ENCODE measurements at regions not wholly inside any gene's neighbourhood (a gene's known extent, or its start where the extent isn't known, plus 50 kb on each side); places are given as distances from the start of the nearest gene placed in this dataset.

GRCh38 chr2:146207417-146207816 is 1637.4 kb upstream of the ACVR2A start:
- H3K27me3 Mint-ChIP-seq (ENCODE audit: low read depth), result peaks cover 2% of the 10 kb centered on the region
- no peak overlapping the region for H3K4me3 Mint-ChIP-seq
- peaks cover 3% of the 10 kb centered on the region for H3K36me3 Mint-ChIP-seq
- no peak for TF ChIP-seq CTCF (IDR thresholded peaks at IDR 0.05; ENCODE audit: unreplicated experiment)
- H3K9me3 Mint-ChIP-seq, result peaks cover 8% of the 10 kb centered on the region
- no peaks in the 10 kb centered on the region for H3K4me1 Mint-ChIP-seq
- no peak overlapping the region for H3K27ac Mint-ChIP-seq
- no peak for DNase-seq (ENCODE audit: low spot score in 2 of 2, unreplicated experiment in 2 of 2)

GRCh38 chr2:146203064-146203624 is 1641.7 kb upstream of the ACVR2A start:
- Mint-ChIP-seq H3K27ac (no peak overlapping the region), H3K4me1 (no peaks in the 10 kb centered on the region), H3K36me3 (no peaks in the 10 kb centered on the region), H3K9me3 (peaks cover 9% of the 10 kb centered on the region), H3K4me3 (no peak overlapping the region), H3K27me3 (ENCODE audit: low read depth) (peaks cover 14% of the 10 kb centered on the region)
- DNase-seq (ENCODE audit: low spot score in 2 of 2, unreplicated experiment in 2 of 2), result no peak
- no peak for TF ChIP-seq CTCF (IDR thresholded peaks at IDR 0.05; ENCODE audit: unreplicated experiment)

- no peak for DNase-seq (ENCODE audit: low spot score in 2 of 2, unreplicated experiment in 2 of 2)
- no peaks in the 10 kb centered on the region for H3K27me3 Mint-ChIP-seq (ENCODE audit: low read depth)
- no peaks in the 10 kb centered on the region for H3K9me3 Mint-ChIP-seq
- TF ChIP-seq CTCF (IDR thresholded peaks at IDR 0.05; ENCODE audit: unreplicated experiment), result no peak
- H3K36me3 Mint-ChIP-seq, result no peaks in the 10 kb centered on the region
- peaks cover 10% of the 10 kb centered on the region for H3K4me1 Mint-ChIP-seq
- H3K4me3 Mint-ChIP-seq, result no peak overlapping the region
- H3K27ac Mint-ChIP-seq, result no peak overlapping the region
Observed at GRCh38 chr2:146193619-146194018, 1651.2 kb upstream of the ACVR2A start.

GRCh38 chr2:146189541-146189940 is 1655.3 kb upstream of the ACVR2A start:
- no peak for TF ChIP-seq CTCF (IDR thresholded peaks at IDR 0.05; ENCODE audit: unreplicated experiment)
- H3K27ac Mint-ChIP-seq, result no peak overlapping the region

GRCh38 chr2:146173934-146174333 is 1654.0 kb upstream of the ZEB2 start:
- TF ChIP-seq CTCF (IDR thresholded peaks at IDR 0.05; ENCODE audit: unreplicated experiment), result no peak
- no peak overlapping the region for H3K27ac Mint-ChIP-seq
- no peak for DNase-seq (ENCODE audit: low spot score in 2 of 2, unreplicated experiment in 2 of 2)
- H3K9me3 Mint-ChIP-seq, result peaks cover 46% of the 10 kb centered on the region
- no peaks in the 10 kb centered on the region for H3K27me3 Mint-ChIP-seq (ENCODE audit: low read depth)
- H3K4me1 Mint-ChIP-seq, result no peaks in the 10 kb centered on the region
- peaks cover 5% of the 10 kb centered on the region for H3K36me3 Mint-ChIP-seq
- H3K4me3 Mint-ChIP-seq, result no peak overlapping the region

More at GRCh38 chr2:146189541-146189940, 1655.3 kb upstream of the ACVR2A start:
- peaks cover 10% of the 10 kb centered on the region for H3K4me1 Mint-ChIP-seq
- no peak for DNase-seq (ENCODE audit: low spot score in 2 of 2, unreplicated experiment in 2 of 2)
- no peaks in the 10 kb centered on the region for H3K36me3 Mint-ChIP-seq
- no peaks in the 10 kb centered on the region for H3K27me3 Mint-ChIP-seq (ENCODE audit: low read depth)
- no peaks in the 10 kb centered on the region for H3K9me3 Mint-ChIP-seq
- H3K4me3 Mint-ChIP-seq, result no peak overlapping the region

All from mesothelial cell of epicardium (in vitro differentiated cells).